ENCODE measurements at regions not wholly inside any gene's neighbourhood (a gene's known extent, or its start where the extent isn't known, plus 50 kb on each side); places are given as distances from the start of the nearest gene placed in this dataset.

- intact Hi-C loops (cut with micrococcal nuclease): no loop called here
Observed at GRCh38 chr10:4501306-4501705, 324.7 kb upstream of the AKR1E2 start.

DNA sequence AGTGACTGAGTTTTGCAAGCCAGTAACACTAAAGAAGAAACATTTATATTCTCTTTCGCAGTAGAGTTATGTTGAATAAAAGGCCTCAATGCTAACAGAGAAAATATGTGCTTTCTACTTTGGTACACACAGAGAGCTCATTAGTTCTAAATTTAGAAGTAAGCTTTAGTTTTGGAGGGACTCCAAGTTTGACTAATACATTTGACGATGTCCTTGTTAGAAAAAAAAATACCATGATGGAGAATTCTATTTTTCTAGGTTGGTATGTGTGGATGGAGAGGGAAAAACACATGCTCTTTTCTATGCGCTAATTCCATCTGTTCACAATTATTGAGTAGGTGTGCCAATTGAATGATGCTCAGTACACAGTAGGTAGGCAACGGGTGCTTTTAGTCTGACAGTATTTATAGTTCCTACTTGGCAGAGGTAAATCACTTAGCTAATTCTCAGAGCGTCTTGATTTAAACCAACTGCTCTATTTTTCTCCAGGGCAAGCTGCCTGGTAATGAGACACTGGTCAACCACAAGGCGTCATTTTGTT, 327.2 kb upstream of the AKR1E2 start:
- intact Hi-C loops (cut with micrococcal nuclease): no loop called here

DNA sequence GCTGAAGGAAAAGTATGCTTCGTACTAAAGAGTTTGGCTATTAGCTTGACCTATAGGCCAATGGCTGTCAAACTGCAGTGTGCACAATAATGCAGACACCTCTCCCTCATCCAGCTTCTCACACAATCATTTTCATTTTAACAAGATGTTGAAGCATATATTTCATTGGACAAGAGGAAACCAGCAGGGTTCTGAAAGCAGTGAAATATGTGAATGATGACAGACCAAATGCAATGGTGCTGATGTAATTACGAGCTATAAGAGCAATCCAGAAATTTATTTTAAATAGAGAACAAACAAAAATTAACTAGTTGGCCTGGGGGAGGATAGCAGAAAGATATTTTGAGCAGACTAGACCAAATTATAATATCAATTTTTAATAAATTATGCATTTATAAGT, 331.5 kb upstream of the AKR1E2 start:
- intact Hi-C loops (cut with micrococcal nuclease): no loop called here

- intact Hi-C loops (cut with micrococcal nuclease): no loop called here
Observed at GRCh38 chr10:4492202-4492601, 333.8 kb upstream of the AKR1E2 start.

DNA sequence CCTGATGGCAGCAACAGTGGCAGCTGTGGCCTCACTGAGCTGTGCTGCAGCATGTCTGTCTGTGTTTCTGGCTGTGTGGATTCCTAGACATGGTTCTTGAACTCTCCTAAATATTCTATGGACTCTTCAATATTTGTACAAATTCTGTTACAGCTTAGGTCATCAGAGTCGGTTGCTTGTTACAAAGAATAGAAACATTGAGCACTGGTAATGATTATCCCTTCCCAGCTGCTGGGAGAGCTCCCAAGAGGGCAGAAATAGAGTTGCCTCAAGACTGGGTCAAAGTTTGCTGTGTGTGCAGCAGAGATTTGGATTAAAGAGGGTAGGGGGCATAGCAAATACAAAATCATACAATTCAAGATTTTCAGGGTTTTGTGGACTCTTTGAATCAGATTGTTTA, 337.1 kb upstream of the AKR1E2 start:
- intact Hi-C loops (cut with micrococcal nuclease): no loop called here

GRCh38 chr10:4485636-4486035, 340.4 kb upstream of the AKR1E2 start:
- intact Hi-C loops (cut with micrococcal nuclease): loop anchor here (2.0 kb wide), 1 partner anchor 253 kb away; no protein-coding TSS in a partner anchor

DNA sequence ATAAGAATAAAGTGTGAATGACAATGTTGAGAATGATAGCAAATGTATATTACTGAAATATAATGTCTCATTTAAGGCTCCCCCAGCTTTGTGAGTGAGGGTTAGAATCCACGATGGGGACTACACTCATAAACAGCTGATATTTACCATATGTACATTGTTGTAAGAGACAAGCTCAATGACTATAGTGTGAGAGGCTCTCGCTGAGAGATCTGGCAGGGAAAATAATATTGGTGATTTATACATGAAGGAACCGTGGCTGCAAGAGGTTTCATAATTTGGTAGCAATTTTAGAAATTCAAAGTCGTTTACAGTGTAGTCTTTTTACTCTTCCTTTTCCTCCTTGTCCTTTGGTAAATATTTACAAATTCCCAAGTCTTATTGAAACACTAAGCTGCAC, 342.2 kb upstream of the AKR1E2 start:
- intact Hi-C loops (cut with micrococcal nuclease): no loop called here

- intact Hi-C loops (cut with micrococcal nuclease): no loop called here
Observed at GRCh38 chr10:4482659-4483058, 343.3 kb upstream of the AKR1E2 start.

DNA sequence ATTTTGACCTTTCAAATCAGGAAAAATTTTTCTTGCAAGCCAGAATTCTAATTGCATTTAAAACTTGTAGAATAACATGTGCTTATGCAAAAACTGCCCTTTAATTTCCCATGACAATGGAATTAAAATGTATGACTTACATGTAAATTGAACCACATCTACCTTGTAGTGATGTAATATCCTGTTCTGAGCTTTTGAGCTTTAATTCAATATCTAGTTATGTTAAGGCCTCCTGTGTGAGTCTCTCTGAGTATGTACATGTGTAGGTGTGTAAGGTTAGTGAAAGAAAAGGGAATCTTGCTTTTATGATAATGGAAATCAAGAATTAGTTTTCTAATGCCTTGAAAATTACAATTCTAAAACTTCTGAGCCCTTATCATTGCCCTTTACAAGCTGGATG, 344.8 kb upstream of the AKR1E2 start:
- intact Hi-C loops (cut with micrococcal nuclease): no loop called here

DNA sequence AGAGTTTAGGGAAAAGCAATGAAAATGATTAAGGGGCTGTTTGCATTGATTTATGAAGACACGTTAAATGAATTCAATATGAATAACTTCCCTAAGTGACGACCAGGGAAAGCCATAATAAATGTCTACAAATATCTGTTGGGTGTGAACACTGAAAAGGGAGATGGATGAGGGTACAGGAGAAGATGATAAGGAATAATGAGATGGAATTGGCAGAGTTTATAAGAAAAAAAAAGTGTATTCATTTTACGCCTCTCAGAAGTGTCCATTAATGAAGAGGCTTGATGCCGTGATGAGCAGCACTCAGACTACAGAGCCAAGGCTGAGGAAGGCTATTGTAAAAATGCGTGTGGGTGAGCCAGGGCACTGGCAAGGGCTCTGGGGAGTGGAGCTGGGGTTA, 346.7 kb upstream of the AKR1E2 start:
- intact Hi-C loops (cut with micrococcal nuclease): no loop called here

GRCh38 chr10:4477664-4478063, 348.3 kb upstream of the AKR1E2 start:
- intact Hi-C loops (cut with micrococcal nuclease): no loop called here

- intact Hi-C loops (cut with micrococcal nuclease): no loop called here
Observed at GRCh38 chr10:4475827-4476490, 350.0 kb upstream of the AKR1E2 start.

DNA sequence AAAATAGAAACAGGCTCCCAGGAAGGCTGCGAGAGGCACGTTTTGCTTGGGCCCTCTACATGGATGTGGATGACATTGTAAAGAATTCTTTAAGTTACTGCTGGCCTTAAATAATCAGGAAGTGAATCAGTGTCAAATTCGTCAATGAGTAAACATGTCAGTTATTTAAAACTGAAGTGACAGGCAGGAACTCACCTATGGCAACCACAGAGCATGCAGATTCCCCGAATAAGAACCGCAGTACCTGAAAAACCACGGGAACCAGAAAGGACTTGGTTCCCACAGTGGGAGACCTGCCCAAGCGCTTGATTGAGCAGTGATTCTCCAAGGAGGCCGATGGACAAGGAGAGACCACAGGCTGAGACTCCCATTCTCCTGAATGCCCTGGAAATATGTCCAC, 351.2 kb upstream of the AKR1E2 start:
- intact Hi-C loops (cut with micrococcal nuclease): no loop called here

- intact Hi-C loops (cut with micrococcal nuclease): no loop called here
Observed at GRCh38 chr10:4473977-4474376, 352.0 kb upstream of the AKR1E2 start.

- intact Hi-C loops (cut with micrococcal nuclease): no loop called here
Observed at GRCh38 chr10:4472190-4472904, 353.7 kb upstream of the AKR1E2 start.

- intact Hi-C loops (cut with micrococcal nuclease): no loop called here
Observed at GRCh38 chr10:4470231-4470835, 355.7 kb upstream of the AKR1E2 start.

- intact Hi-C loops (cut with micrococcal nuclease): no loop called here
Observed at GRCh38 chr10:4467481-4467880, 358.5 kb upstream of the AKR1E2 start.

- intact Hi-C loops (cut with micrococcal nuclease): no loop called here
Observed at GRCh38 chr10:4460267-4460666, 365.7 kb upstream of the AKR1E2 start.

GRCh38 chr10:4459531-4459930, 366.5 kb upstream of the AKR1E2 start:
- intact Hi-C loops (cut with micrococcal nuclease): no loop called here

DNA sequence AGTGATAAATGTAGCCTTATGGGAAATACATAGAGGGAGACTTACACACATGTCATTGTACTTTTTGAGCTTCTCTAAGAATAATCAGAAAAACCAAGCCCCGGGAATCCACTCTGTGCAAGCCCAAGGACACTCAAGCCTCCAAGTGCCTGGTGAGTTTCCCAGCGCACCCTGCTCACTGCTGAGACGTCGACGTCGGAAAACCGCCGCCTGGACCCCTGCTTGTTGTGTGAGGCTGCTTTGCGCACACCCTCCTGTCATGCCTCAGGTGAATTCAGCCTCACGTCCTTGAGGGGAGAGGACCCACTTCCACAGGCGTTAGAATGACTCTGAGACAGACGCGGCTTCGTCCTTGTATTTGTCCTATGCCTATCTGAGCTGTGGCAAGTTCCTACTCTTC, 368.4 kb upstream of the AKR1E2 start:
- intact Hi-C loops (cut with micrococcal nuclease): no loop called here

- intact Hi-C loops (cut with micrococcal nuclease): no loop called here
Observed at GRCh38 chr10:4456776-4457175, 369.2 kb upstream of the AKR1E2 start.

GRCh38 chr10:4456279-4456678, 369.7 kb upstream of the AKR1E2 start:
- intact Hi-C loops (cut with micrococcal nuclease): no loop called here

- intact Hi-C loops (cut with micrococcal nuclease): no loop called here
Observed at GRCh38 chr10:4453950-4454349, 372.1 kb upstream of the AKR1E2 start.
